Endothelial cell of umbilical vein (primary cell): ENCODE measurements at regions not wholly inside any gene's neighbourhood (a gene's known extent, or its start where the extent isn't known, plus 50 kb on each side); places are given as distances from the start of the nearest gene placed in this dataset.
"Not testable (repeated sequence)": the region's sequence is repeated elsewhere in the genome, so short reads cannot be mapped to it uniquely, and the experiment has no call there.

ENCODE experiments used
- CTCF ChIP-seq, 2 donors: IDR thresholded peaks; 1 replicate in 1 of 2; 2 replicates in 1 of 2; pipeline ENCODE4 v1.5.1; 2011; ENCODE audit warnings: low read length in 2 of 2, mild to moderate bottlenecking in 2 of 2, moderate library complexity in 2 of 2, control low read depth in 1 of 2, inconsistent platforms in 1 of 2, low read depth in 1 of 2; ENCODE audit not compliant: insufficient read depth in 1 of 2; ENCODE audit errors: extremely low read depth in 1 of 2
- EZH2 ChIP-seq: IDR thresholded peaks from 2 replicates; pipeline ENCODE4 v1.6.1; 2012; ENCODE audit warnings: borderline replicate concordance, low read depth, mild to moderate bottlenecking, moderate library complexity, low read length, inconsistent platforms; ENCODE audit not compliant: severe bottlenecking
- FOS ChIP-seq: IDR thresholded peaks from 2 replicates; pipeline ENCODE4 v1.6.1; 2011; ENCODE audit warnings: mild to moderate bottlenecking, low read length, moderate library complexity, borderline replicate concordance; ENCODE audit not compliant: insufficient read depth
- JUN ChIP-seq: IDR thresholded peaks from 2 replicates; pipeline ENCODE4 v1.6.1; 2011; ENCODE audit warnings: borderline replicate concordance, low read depth; ENCODE audit not compliant: insufficient read length, insufficient read depth
- MAX ChIP-seq: IDR thresholded peaks from 2 replicates; pipeline ENCODE4 v1.6.1; 2011; ENCODE audit not compliant: insufficient read depth, insufficient read length
- MYC ChIP-seq: IDR thresholded peaks from one replicate; pipeline ENCODE4 v1.6.1; 2011; ENCODE audit warnings: mild to moderate bottlenecking, low read depth, low read length
- POLR2A ChIP-seq: IDR thresholded peaks from 2 replicates; pipeline ENCODE4 v1.6.1; 2012; ENCODE audit warnings: low read depth, mild to moderate bottlenecking, control low read depth, low read length
- POLR2AphosphoS5 ChIP-seq: IDR thresholded peaks from 2 replicates; pipeline ENCODE4 v1.6.1; 2012; ENCODE audit warnings: low read depth, mild to moderate bottlenecking, control low read depth, low read length, moderate library complexity; ENCODE audit not compliant: insufficient read depth

DNA sequence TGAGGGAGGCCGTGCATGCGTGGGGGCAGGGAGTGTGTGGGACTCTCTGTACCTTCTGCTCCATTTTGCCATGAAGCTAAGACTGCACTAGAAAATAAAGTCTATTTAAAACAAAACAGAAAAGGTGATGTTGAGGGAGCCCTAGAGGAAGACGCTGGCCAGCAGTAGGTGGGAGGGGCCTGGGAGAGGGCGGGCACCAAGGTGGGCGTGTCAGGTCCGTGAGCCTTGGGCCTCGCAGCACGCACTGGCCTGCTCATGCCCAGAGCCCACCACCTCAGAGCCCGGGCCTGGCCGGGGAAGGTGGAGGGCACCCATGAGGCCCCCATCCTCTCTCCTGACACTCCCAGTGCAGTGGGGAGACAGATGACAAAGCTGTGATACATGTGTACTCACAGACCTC is 5408.3 kb upstream of the TPTE start:
- not testable (repeated sequence) for TF ChIP-seq POLR2A; CTCF (IDR thresholded peaks at IDR 0.05; ENCODE audit: extremely low read depth in 1 of 2, insufficient read depth in 1 of 2, low read depth in 1 of 2, low read length in 2 of 2); MYC; POLR2AphosphoS5; FOS; EZH2; JUN; MAX
